ENCODE measurements at regions not wholly inside any gene's neighbourhood (a gene's known extent, or its start where the extent isn't known, plus 50 kb on each side); places are given as distances from the start of the nearest gene placed in this dataset.

DNA sequence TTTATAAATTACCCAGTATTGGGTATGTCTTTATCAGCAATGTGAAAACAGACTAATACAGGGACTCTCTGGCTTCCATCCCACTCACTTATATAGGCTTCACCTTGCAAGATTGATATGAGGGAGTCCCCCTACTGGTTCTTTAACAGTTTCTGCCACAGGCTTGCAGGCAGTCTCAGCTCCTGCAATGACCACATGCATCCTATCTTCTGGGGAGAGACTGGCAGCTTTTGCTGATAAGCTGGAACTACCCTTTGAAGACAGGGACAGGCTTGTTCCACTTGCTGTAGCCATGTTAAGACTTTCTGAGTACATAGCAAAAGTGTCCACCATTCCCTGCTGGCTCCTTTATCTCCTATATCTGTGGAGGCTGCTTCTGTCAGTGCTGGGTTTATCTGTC is 531.7 kb upstream of the FLRT2 start:
- H3K4me3 ChIP-seq (replicated peaks; ENCODE audit: insufficient read depth, low read length) = no peak overlapping the region
- no peak for TF ChIP-seq SPI1 (IDR thresholded peaks at IDR 0.05; ENCODE audit: borderline replicate concordance, low read depth)
- H3K27ac ChIP-seq (replicated peaks) = no peak overlapping the region
- no peak for DNase-seq (ENCODE audit: low read depth in 1 of 2, low spot score in 1 of 2)
- no peaks in the 10 kb centered on the region for H3K27me3 ChIP-seq (ENCODE audit: insufficient read depth, poor library complexity, severe bottlenecking)

DNA sequence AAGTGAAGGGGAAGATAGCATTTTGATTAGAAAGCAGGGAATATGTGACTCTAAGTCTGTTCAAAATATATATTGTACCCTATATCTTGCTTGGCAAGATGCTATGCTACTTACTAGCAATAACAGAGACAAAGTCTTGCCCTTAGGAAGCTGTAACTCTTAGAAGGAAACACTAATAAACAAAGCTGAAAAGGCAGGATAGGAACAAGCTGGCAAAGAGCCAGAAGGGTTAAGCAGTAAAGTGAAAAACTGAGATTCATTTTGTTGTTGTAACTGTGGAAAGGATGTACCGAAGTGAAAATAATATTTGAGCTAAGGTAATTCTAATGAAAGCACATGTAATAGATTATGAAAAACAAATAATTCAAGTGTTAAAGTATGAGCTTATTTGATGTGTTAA is 527.1 kb upstream of the FLRT2 start:
- DNase-seq (ENCODE audit: low read depth in 1 of 2, low spot score in 1 of 2) = no peak
- Histone ChIP-seq H3K27ac (replicated peaks) (no peak overlapping the region), H3K4me3 (replicated peaks; ENCODE audit: insufficient read depth, low read length) (no peak overlapping the region), H3K27me3 (ENCODE audit: insufficient read depth, poor library complexity, severe bottlenecking) (no peaks in the 10 kb centered on the region)
- TF ChIP-seq CTCF (IDR thresholded peaks at IDR 0.05; ENCODE audit: insufficient read depth, low read length) (no peak), GABPA (IDR thresholded peaks at IDR 0.05; ENCODE audit: low read depth) (no peak), SPI1 (IDR thresholded peaks at IDR 0.05; ENCODE audit: borderline replicate concordance, low read depth) (no peak), REST (IDR thresholded peaks at IDR 0.05; ENCODE audit: insufficient replicate concordance, low read depth) (no peak), POLR2AphosphoS5 (IDR thresholded peaks at IDR 0.05; ENCODE audit: low read depth) (no peak)

DNA sequence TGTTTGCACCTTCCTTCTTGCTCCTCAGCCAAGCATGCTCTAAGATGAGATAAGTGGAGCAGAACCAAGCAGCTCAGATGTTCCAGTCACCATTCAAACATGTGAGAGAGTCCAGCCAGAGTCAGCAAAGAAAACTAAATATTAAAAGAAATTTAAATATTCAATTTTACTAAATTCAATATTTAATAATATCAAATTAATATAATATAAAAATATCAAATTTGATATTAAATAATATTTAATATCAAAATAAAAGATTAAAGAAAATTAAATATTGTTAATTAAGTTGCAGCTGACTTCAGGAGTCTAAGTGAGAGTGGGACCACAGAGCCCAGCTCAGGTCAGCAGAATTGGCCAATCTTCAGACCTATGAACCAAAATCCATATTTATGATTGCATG is 526.1 kb upstream of the FLRT2 start:
- Histone ChIP-seq H3K27me3 (ENCODE audit: insufficient read depth, poor library complexity, severe bottlenecking) (no peaks in the 10 kb centered on the region), H3K27ac (replicated peaks) (no peak overlapping the region), H3K4me3 (replicated peaks; ENCODE audit: insufficient read depth, low read length) (no peak overlapping the region)
- DNase-seq (ENCODE audit: low read depth in 1 of 2, low spot score in 1 of 2) = no peak
- TF ChIP-seq REST (IDR thresholded peaks at IDR 0.05; ENCODE audit: insufficient replicate concordance, low read depth) = no peak
- no peak for TF ChIP-seq SPI1 (IDR thresholded peaks at IDR 0.05; ENCODE audit: borderline replicate concordance, low read depth)
- TF ChIP-seq GABPA (IDR thresholded peaks at IDR 0.05; ENCODE audit: low read depth) = no peak
- no peak for TF ChIP-seq CTCF (IDR thresholded peaks at IDR 0.05; ENCODE audit: insufficient read depth, low read length)
- no peak for TF ChIP-seq POLR2AphosphoS5 (IDR thresholded peaks at IDR 0.05; ENCODE audit: low read depth)

DNA sequence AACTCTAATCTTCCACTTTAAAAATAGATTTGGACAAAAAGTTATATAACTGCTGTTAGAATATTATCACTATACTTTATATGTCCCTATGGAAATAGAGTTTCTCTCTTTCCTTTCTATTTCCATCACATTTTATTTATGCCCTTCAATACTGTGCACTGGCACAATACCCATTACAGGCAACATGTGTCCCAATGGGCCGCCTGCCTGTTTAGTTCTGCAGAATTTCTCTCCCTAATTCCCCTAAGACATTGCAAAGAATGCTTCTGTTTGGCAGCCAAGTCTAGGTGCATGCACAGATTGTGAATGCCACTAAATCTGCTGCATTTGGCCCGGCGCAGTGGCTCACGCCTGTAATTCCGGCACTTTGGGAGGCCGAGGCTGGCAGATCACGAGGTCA is 520.4 kb upstream of the FLRT2 start:
- Histone ChIP-seq H3K27ac (replicated peaks) (no peak overlapping the region), H3K27me3 (ENCODE audit: insufficient read depth, poor library complexity, severe bottlenecking) (no peaks in the 10 kb centered on the region), H3K4me3 (replicated peaks; ENCODE audit: insufficient read depth, low read length) (no peak overlapping the region)
- DNase-seq (ENCODE audit: low read depth in 1 of 2, low spot score in 1 of 2) = no peak
- TF ChIP-seq GABPA (IDR thresholded peaks at IDR 0.05; ENCODE audit: low read depth) (no peak), SPI1 (IDR thresholded peaks at IDR 0.05; ENCODE audit: borderline replicate concordance, low read depth) (no peak), POLR2AphosphoS5 (IDR thresholded peaks at IDR 0.05; ENCODE audit: low read depth) (no peak), CTCF (IDR thresholded peaks at IDR 0.05; ENCODE audit: insufficient read depth, low read length) (no peak), REST (IDR thresholded peaks at IDR 0.05; ENCODE audit: insufficient replicate concordance, low read depth) (no peak)
